ENCODE measurements at regions not wholly inside any gene's neighbourhood (a gene's known extent, or its start where the extent isn't known, plus 50 kb on each side); places are given as distances from the start of the nearest gene placed in this dataset.

- H3K4me1 ChIP-seq (replicated peaks; ENCODE audit: insufficient read depth): no peaks in the 10 kb centered on the region
- TF ChIP-seq CTCF (conservative IDR thresholded peaks at IDR 0.05) (no peak), EZH2 (IDR thresholded peaks at IDR 0.05; ENCODE audit: low read depth) (no peak)
- POLR2A ChIA-PET (ENCODE audit: unreplicated experiment): no interaction called here
- H3K27me3 ChIP-seq (ENCODE audit: insufficient read depth, low read depth): no peaks in the 10 kb centered on the region
- no peaks in the 10 kb centered on the region for H3F3A ChIP-seq (ENCODE audit: insufficient read depth, low read depth)
- DNase-seq: no peak
- CTCF ChIA-PET: no interaction called here
- H3K27ac ChIP-seq: no peak overlapping the region
- H3K9me3 ChIP-seq (ENCODE audit: insufficient read depth, low read depth): 0 out of 2 replicates have a peak, but pooled peaks cover 3% of the 10 kb centered on the region
- no peak overlapping the region for H3K4me3 ChIP-seq
- H2AFZ ChIP-seq: no peak overlapping the region
- no peaks in the 10 kb centered on the region for H3K79me2 ChIP-seq (ENCODE audit: low read depth)
- H3K9me2 ChIP-seq (ENCODE audit: insufficient read depth): no peaks in the 10 kb centered on the region
- BruUV-seq (replicated peaks): no TSS peak
- H3K36me3 ChIP-seq (ENCODE audit: low read depth): no peaks in the 10 kb centered on the region
- H4K20me1 ChIP-seq (ENCODE audit: insufficient read depth): no peaks in the 10 kb centered on the region
- no peak overlapping the region for H3K4me2 ChIP-seq
- intact Hi-C loops (cut with micrococcal nuclease; ENCODE audit: unreplicated experiment): no loop called here
Observed at GRCh38 chr6:139550361-139550760, 175.9 kb upstream of the CITED2 start.

- no peak for DNase-seq
- no peak for TF ChIP-seq CTCF (conservative IDR thresholded peaks at IDR 0.05)
- ChIA-PET CTCF (no interaction called here), POLR2A (ENCODE audit: unreplicated experiment) (no interaction called here)
- Histone ChIP-seq H3K27ac (no peak overlapping the region), H3K9me3 (ENCODE audit: insufficient read depth, low read depth) (0 out of 2 replicates have a peak, but pooled peaks cover 3% of the 10 kb centered on the region), H3K4me2 (no peak overlapping the region), H3K36me3 (ENCODE audit: low read depth) (no peaks in the 10 kb centered on the region), H2AFZ (no peak overlapping the region), H3K4me3 (no peak overlapping the region), H3K27me3 (ENCODE audit: insufficient read depth, low read depth) (no peaks in the 10 kb centered on the region), H4K20me1 (ENCODE audit: insufficient read depth) (no peaks in the 10 kb centered on the region), H3F3A (ENCODE audit: insufficient read depth, low read depth) (no peaks in the 10 kb centered on the region), H3K4me1 (replicated peaks; ENCODE audit: insufficient read depth) (no peaks in the 10 kb centered on the region), H3K9me2 (ENCODE audit: insufficient read depth) (no peaks in the 10 kb centered on the region), H3K79me2 (ENCODE audit: low read depth) (no peaks in the 10 kb centered on the region)
- intact Hi-C loops (cut with micrococcal nuclease; ENCODE audit: unreplicated experiment): no loop called here
- BruUV-seq (replicated peaks): no TSS peak
Observed at GRCh38 chr6:139549561-139550070, 175.2 kb upstream of the CITED2 start.

- H3K4me1 ChIP-seq (replicated peaks; ENCODE audit: insufficient read depth): no peaks in the 10 kb centered on the region
- CTCF ChIA-PET: no interaction called here
- H3F3A ChIP-seq (ENCODE audit: insufficient read depth, low read depth): no peaks in the 10 kb centered on the region
- H3K9me2 ChIP-seq (ENCODE audit: insufficient read depth): no peaks in the 10 kb centered on the region
- H4K20me1 ChIP-seq (ENCODE audit: insufficient read depth): no peaks in the 10 kb centered on the region
- H3K4me3 ChIP-seq: no peak overlapping the region
- no peaks in the 10 kb centered on the region for H3K79me2 ChIP-seq (ENCODE audit: low read depth)
- H3K27me3 ChIP-seq (ENCODE audit: insufficient read depth, low read depth): no peaks in the 10 kb centered on the region
- intact Hi-C loops (cut with micrococcal nuclease; ENCODE audit: unreplicated experiment): no loop called here
- no peak overlapping the region for H3K4me2 ChIP-seq
- POLR2A ChIA-PET (ENCODE audit: unreplicated experiment): no interaction called here
- no TSS peak for BruUV-seq (replicated peaks)
- H3K36me3 ChIP-seq (ENCODE audit: low read depth): no peaks in the 10 kb centered on the region
- no peak overlapping the region for H3K27ac ChIP-seq
- no peak for DNase-seq
- peaks cover 3% of the 10 kb centered on the region; the same call in 1 of the 2 replicates for H3K9me3 ChIP-seq (ENCODE audit: insufficient read depth, low read depth)
- H2AFZ ChIP-seq: no peak overlapping the region
- no peak for TF ChIP-seq EZH2 (IDR thresholded peaks at IDR 0.05; ENCODE audit: low read depth)
- no peak for TF ChIP-seq CTCF (conservative IDR thresholded peaks at IDR 0.05)
Observed at GRCh38 chr6:139547804-139548203, 173.4 kb upstream of the CITED2 start.

Data from PC-9 (cell line).